ENCODE measurements at regions not wholly inside any gene's neighbourhood (a gene's known extent, or its start where the extent isn't known, plus 50 kb on each side); places are given as distances from the start of the nearest gene placed in this dataset.
A peak's percentile ranks its signal among the peaks of the same experiment; 100 is the strongest.

DNA sequence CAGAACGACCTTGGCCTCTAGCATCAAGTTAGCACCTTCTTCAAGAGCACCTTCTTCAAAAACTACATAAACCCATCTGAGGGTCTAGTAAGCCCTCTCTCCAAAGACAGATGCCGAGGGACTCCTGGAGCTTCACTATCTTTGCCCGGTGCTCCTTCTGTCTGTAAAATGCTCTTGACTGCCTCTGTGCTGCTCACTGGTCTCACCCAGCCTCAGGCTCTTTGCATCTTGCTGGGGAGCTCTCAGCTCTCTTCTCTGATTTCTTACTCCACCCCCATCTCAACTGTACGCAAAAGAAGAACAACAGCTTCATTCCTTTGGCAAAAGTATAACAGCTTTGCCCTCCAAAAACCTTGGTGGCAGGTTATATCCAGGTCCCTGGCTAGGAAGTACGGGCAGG lies 404.2 kb downstream of the KLF12 start:
- ChIA-PET POLR2A (interaction anchor here (1.7 kb wide), 1 partner anchor 11 kb away, joined by 5 read pairs; no protein-coding TSS in a partner anchor), CTCF (no interaction called here)
- DNase-seq (no peak), ATAC-seq (no peak)
- Mint-ChIP-seq H3K9me3 (ENCODE audit: insufficient read depth) (no peaks in the 10 kb centered on the region), H3K4me1 (ENCODE audit: low read depth) (no peaks in the 10 kb centered on the region), H3K36me3 (ENCODE audit: low read depth) (peaks cover 5% of the 10 kb centered on the region), H3K27me3 (ENCODE audit: low read depth) (no peaks in the 10 kb centered on the region), H3K4me3 (no peak overlapping the region), H3K27ac (no peak overlapping the region)

DNA sequence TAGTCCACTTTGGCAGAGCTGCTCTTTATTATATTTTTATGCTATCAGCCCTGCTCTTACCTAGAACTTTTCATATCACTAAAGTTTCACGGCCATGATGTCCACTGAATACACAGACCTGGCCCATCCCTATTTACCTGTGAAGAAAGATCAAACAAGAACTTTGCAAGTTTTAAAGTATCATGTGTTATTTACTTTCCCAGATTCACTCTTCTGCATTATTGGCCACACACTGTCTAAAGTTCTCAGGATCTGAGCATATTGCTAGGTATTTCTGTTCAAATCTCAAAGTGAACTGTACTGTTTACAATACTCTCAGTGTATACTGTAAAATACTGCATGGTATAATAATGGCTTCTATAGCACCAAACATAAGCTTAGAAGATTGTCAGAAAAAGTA lies 405.2 kb downstream of the KLF12 start:
- ChIA-PET POLR2A (interaction anchor here (1.7 kb wide), 1 partner anchor 11 kb away, joined by 5 read pairs; no protein-coding TSS in a partner anchor), CTCF (no interaction called here)
- H3K4me3 Mint-ChIP-seq: no peak overlapping the region

DNA sequence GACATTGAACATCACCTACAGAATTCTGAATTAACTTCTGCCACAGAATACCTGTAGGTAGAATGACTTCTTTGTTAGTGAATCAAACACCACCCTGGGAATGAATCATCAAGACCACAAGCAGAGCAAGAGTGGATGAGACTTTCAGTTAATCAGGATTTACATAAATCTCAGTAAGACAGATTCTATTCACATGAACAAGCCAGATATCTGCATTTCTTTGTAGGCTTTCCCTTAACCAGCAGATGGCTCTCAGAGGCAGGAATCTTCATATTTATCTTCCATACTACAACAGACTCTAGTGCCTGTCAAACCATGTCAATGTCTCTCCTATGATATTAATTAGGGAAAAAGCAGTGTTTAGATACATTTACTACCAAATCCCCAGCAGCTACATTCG lies 412.1 kb downstream of the KLF12 start:
- ChIA-PET POLR2A (no interaction called here), CTCF (interaction anchor here (2.2 kb wide), 1 partner anchor 45 kb away, joined by 13 read pairs; no protein-coding TSS in a partner anchor)
- no peak for DNase-seq
- ATAC-seq: no peak
- Mint-ChIP-seq H3K4me3 (no peak overlapping the region), H3K4me1 (ENCODE audit: low read depth) (peaks cover 11% of the 10 kb centered on the region), H3K9me3 (ENCODE audit: insufficient read depth) (no peaks in the 10 kb centered on the region), H3K27me3 (ENCODE audit: low read depth) (no peaks in the 10 kb centered on the region), H3K27ac (no peak overlapping the region), H3K36me3 (ENCODE audit: low read depth) (peaks cover 7% of the 10 kb centered on the region)

More for the DNA sequence above, 405.2 kb downstream of the KLF12 start:
- Mint-ChIP-seq H3K9me3 (ENCODE audit: insufficient read depth) (no peaks in the 10 kb centered on the region), H3K36me3 (ENCODE audit: low read depth) (peaks cover 5% of the 10 kb centered on the region), H3K27me3 (ENCODE audit: low read depth) (no peaks in the 10 kb centered on the region), H3K27ac (no peak overlapping the region), H3K4me1 (ENCODE audit: low read depth) (no peaks in the 10 kb centered on the region)
- ATAC-seq (no peak), DNase-seq (no peak)

DNA sequence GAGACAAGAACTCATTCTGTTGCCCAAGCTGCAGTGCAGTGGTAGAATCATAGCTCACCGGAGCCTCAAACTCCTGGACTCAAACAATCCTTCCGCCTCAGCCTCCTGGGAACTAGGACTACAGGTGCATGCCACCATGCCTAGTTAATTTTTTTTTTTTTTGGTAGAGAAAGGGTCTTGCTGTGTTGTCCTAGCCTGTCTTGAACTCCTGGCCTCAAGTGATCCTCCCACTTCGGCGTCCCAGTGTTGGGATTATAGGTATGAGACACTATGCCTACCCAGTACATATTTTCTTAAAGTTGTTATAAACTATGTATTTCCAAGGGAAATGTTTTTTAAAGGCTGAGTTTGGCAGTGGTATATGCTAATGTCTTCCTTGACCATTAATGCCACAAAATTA lies 412.6 kb downstream of the KLF12 start:
- Mint-ChIP-seq H3K4me1 (ENCODE audit: low read depth) (peaks cover 16% of the 10 kb centered on the region), H3K27me3 (ENCODE audit: low read depth) (no peaks in the 10 kb centered on the region), H3K36me3 (ENCODE audit: low read depth) (peaks cover 7% of the 10 kb centered on the region), H3K4me3 (no peak overlapping the region), H3K9me3 (ENCODE audit: insufficient read depth) (no peaks in the 10 kb centered on the region), H3K27ac (no peak overlapping the region)
- CTCF ChIA-PET: no interaction called here
- no peak for DNase-seq
- ATAC-seq: no peak
- POLR2A ChIA-PET: no interaction called here

DNA sequence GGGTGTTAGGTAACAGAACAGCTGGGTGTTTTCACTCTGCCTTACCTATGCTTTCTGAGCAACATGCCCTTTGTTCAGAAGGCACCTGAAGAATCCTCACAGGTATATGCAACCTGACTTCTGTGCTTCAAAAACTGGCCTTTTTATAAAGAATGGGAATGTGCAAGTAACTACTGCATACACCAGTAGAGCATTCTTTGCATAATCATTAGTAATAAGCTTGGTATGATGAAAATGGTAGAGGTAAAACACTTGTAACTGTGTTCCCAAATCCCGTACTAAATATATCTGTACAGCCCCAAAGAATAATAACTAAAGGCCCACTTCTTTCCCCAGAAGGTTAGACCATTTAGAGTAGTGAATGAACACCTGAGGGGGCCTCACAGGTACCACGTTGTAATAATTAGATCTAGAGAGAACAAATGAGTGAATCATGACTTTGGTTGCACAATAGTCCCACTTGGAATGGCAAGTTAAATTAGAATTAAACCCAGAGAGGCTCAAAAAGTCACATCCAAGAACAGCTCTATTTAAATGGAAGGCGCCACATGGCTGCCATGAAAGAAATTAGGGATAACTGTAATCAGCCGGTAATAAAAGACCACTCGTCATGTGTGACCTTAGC lies 413.9 kb downstream of the KLF12 start:
- H3K4me3 Mint-ChIP-seq: no peak overlapping the region
- no peaks in the 10 kb centered on the region for H3K9me3 Mint-ChIP-seq (ENCODE audit: insufficient read depth)
- peaks cover 28% of the 10 kb centered on the region for H3K4me1 Mint-ChIP-seq (ENCODE audit: low read depth)
- H3K36me3 Mint-ChIP-seq (ENCODE audit: low read depth): peaks cover 8% of the 10 kb centered on the region
- no peak overlapping the region for H3K27ac Mint-ChIP-seq
- ATAC-seq (no peak), DNase-seq (no peak)
- H3K27me3 Mint-ChIP-seq (ENCODE audit: low read depth): no peaks in the 10 kb centered on the region
- POLR2A ChIA-PET: no interaction called here
- CTCF ChIA-PET: no interaction called here

DNA sequence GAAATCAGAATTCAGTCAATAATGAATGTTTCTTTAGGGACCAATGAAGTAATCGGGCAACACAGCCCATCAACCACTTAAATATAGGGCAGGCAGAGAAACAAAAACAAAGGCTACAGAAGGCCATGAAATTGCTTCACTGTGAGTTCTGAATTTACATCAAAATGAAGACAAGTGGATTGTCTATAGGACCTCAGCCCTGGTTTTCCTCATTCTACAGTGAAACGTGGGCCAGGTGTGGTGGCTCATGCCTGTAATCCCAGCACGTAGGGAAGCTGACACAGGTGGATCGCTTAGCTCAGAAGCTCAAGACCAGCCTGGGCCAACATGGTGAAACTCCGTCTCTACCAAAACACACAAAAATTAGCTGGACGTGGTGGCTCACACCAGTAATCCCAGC lies 416.0 kb downstream of the KLF12 start:
- ChIA-PET CTCF (no interaction called here), POLR2A (interaction anchor here (0.7 to 1.0 kb wide), 2 partner anchors 11 to 660 kb away, joined by 3 to 5 read pairs; no protein-coding TSS in a partner anchor)
- H3K4me3 Mint-ChIP-seq: no peak overlapping the region
- no peaks in the 10 kb centered on the region for H3K27me3 Mint-ChIP-seq (ENCODE audit: low read depth)
- ATAC-seq (no peak), DNase-seq (no peak)
- H3K9me3 Mint-ChIP-seq (ENCODE audit: insufficient read depth): no peaks in the 10 kb centered on the region
- peaks cover 24% of the 10 kb centered on the region for H3K36me3 Mint-ChIP-seq (ENCODE audit: low read depth)
- no peak overlapping the region for H3K27ac Mint-ChIP-seq
- H3K4me1 Mint-ChIP-seq (ENCODE audit: low read depth): peaks cover 43% of the 10 kb centered on the region

DNA sequence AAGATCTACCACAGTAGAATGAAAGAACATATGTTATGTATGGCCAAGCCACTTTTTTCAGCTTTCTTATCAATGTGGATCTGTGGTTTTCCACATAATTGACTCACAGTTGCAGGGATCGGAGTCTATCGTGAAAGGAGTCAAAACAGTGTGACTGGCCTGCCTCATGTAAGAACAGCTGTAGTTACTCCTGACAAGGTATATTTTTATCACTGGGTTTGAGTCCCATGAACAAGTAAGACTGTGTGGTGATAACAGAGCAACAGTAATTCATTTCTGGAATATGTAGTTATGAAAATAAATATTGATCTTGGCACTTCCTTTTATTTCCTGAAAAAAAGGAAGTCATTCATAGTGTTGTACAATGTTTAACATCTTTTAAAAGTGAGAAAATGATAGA lies 416.6 kb downstream of the KLF12 start:
- H3K27me3 Mint-ChIP-seq (ENCODE audit: low read depth): no peaks in the 10 kb centered on the region
- peaks cover 43% of the 10 kb centered on the region for H3K4me1 Mint-ChIP-seq (ENCODE audit: low read depth)
- no peak overlapping the region for H3K27ac Mint-ChIP-seq
- no peaks in the 10 kb centered on the region for H3K9me3 Mint-ChIP-seq (ENCODE audit: insufficient read depth)
- no peak overlapping the region for H3K4me3 Mint-ChIP-seq
- ChIA-PET CTCF (interaction anchor here (1.5 kb wide), 1 partner anchor 37 kb away, joined by 3 read pairs; no protein-coding TSS in a partner anchor), POLR2A (no interaction called here)
- peaks cover 25% of the 10 kb centered on the region for H3K36me3 Mint-ChIP-seq (ENCODE audit: low read depth)
- no peak for DNase-seq
- ATAC-seq: no peak

DNA sequence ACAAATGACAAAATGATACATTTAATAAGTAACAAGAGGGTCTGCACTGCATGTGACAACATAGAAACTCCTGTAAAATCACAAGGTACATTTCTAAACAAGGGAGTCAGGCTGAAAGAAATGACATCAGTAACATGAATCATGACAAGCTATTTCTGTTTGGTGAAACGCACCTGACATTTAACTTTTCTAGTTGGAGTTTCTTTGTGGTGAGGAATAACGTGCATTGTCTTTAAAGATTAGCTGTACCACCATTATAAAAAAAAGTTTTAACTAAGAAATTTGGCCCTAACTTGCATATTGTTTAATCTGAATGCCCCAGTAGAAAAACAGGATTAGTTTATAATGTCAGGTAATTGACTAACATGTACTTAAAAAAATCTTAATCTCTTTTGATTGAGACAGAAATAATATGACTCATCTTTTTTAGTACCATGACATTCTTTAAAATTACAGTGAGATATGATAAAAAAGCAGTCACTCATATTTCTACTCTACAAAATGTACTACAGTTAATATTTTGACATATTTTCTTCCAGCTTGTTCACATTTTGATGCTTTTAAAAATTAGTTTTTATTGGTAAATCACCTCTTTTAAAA lies 418.2 kb downstream of the KLF12 start:
- DNase-seq (no peak), ATAC-seq (peak; percentile 46)
- Mint-ChIP-seq H3K4me3 (peak overlapping the region; percentile 54), H3K36me3 (ENCODE audit: low read depth) (peaks cover 28% of the 10 kb centered on the region), H3K4me1 (ENCODE audit: low read depth) (peaks cover 39% of the 10 kb centered on the region), H3K9me3 (ENCODE audit: insufficient read depth) (no peaks in the 10 kb centered on the region), H3K27me3 (ENCODE audit: low read depth) (no peaks in the 10 kb centered on the region), H3K27ac (peak overlapping the region; percentile 70)
- ChIA-PET POLR2A (no interaction called here), CTCF (interaction anchor here (1.4 to 1.6 kb wide), 3 partner anchors 12 to 51 kb away, joined by 3 to 6 read pairs (median 3); no protein-coding TSS in a partner anchor)

DNA sequence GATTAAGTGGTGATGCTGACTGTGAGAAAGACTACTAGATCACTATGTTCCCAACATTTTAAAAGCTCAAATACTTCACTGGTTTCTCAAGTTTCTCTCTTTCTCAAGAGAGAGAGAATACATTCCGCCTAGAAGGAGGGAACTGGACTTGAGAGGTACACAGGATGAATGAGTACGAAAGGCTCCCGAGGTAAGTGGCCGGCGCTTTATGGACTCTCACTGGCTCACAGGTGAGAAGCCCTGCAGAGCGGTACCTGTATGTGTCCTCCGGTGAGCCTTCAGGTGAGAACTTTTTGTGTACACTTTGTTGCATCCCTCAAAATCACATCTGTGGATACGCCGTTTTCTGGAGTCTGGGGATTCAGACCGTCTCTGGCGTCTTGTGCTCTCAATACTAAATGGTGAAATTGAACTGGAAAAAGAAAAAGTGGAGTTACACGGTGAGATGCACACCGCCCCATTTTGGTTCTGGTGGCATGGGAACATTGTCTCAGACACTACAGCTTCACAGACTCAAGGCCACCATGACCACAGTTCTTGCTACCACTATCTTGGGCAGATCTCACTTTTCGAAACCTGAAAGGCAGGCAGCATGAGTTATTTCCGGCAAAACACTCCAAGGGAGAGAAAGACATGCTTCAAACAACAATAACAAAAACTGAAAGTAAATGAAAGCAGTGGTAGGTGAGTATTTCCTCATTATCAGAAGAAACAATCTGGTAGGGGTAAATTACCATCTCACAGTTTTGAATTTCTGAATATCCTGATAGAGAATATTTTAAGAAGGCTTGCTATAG lies 418.9 kb downstream of the KLF12 start:
- no peaks in the 10 kb centered on the region for H3K27me3 Mint-ChIP-seq (ENCODE audit: low read depth)
- peaks cover 39% of the 10 kb centered on the region for H3K4me1 Mint-ChIP-seq (ENCODE audit: low read depth)
- peak overlapping the region; percentile 54 for H3K4me3 Mint-ChIP-seq
- peak; percentile 87 for ATAC-seq
- peak overlapping the region; percentile 70 for H3K27ac Mint-ChIP-seq
- no peaks in the 10 kb centered on the region for H3K9me3 Mint-ChIP-seq (ENCODE audit: insufficient read depth)
- DNase-seq: peak; percentile 64
- CTCF ChIA-PET: interaction anchor here (0.7 to 1.6 kb wide), 5 partner anchors 12 to 1504 kb away, joined by 3 to 6 read pairs (median 3); no protein-coding TSS in a partner anchor
- POLR2A ChIA-PET: interaction anchor here (0.7 kb wide), 1 partner anchor 77 kb away, joined by 3 read pairs; no protein-coding TSS in a partner anchor
- H3K36me3 Mint-ChIP-seq (ENCODE audit: low read depth): peaks cover 31% of the 10 kb centered on the region

DNA sequence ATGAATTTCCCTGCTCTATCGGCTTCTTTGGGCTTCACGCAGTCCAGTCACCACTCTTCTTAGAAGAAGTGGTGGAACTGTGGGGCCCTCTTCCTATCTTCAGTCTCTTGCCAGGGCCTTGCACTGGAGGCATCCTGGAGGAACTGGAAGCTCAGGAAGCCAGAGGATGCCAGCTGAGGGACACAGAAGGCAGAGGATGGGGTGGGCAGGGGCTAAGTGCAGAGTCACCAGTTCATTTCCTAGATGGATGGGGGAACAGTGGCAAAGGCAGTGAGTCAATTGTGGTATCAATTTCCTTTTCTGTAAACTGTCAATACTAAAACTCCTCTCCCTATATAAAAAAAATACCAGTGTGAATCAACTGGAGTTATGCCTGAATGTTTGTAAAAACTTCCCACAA lies 419.7 kb downstream of the KLF12 start:
- peak overlapping the region; percentile 70 for H3K27ac Mint-ChIP-seq
- POLR2A ChIA-PET: no interaction called here
- no peak overlapping the region for H3K4me3 Mint-ChIP-seq
- no peaks in the 10 kb centered on the region for H3K27me3 Mint-ChIP-seq (ENCODE audit: low read depth)
- no peak for DNase-seq
- H3K36me3 Mint-ChIP-seq (ENCODE audit: low read depth): peaks cover 33% of the 10 kb centered on the region
- H3K4me1 Mint-ChIP-seq (ENCODE audit: low read depth): peaks cover 39% of the 10 kb centered on the region
- no peak for ATAC-seq
- CTCF ChIA-PET: interaction anchor here (1.4 to 1.6 kb wide), 2 partner anchors 11 to 47 kb away, joined by 3 read pairs; no protein-coding TSS in a partner anchor
- no peaks in the 10 kb centered on the region for H3K9me3 Mint-ChIP-seq (ENCODE audit: insufficient read depth)

DNA sequence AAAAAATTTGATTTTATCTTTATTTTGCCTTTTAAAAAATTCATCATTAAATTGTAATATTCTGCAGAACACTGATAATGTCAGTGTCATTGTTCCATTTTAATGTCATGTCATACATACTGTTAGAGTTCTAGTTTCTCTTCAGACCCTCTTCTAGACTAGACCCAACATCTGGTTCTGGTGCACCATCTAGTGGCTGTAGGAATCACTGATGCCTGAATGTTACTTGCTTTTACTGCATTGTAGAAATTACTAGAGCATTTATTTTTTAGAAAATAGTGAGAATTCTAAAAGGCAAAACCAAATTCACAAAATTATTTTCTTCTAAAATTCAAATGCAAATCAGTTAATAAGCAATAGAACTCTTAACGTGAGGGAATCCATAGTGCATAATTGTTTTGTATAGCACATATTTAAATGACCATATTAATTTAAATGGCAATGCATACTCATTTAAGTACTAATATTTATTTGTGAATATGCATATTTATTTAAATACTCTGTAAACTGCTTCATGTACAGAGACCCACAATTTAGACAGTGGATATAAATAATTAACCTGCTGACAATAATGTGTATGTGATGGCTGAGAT lies 425.7 kb downstream of the KLF12 start:
- no peaks in the 10 kb centered on the region for H3K9me3 Mint-ChIP-seq (ENCODE audit: insufficient read depth)

More for the DNA sequence above, 425.7 kb downstream of the KLF12 start:
- ChIA-PET POLR2A (no interaction called here), CTCF (no interaction called here)
- Mint-ChIP-seq H3K36me3 (ENCODE audit: low read depth) (peaks cover 19% of the 10 kb centered on the region), H3K27me3 (ENCODE audit: low read depth) (no peaks in the 10 kb centered on the region), H3K27ac (no peak overlapping the region), H3K4me3 (no peak overlapping the region), H3K4me1 (ENCODE audit: low read depth) (peaks cover 12% of the 10 kb centered on the region)
- peak; percentile 75 for DNase-seq
- ATAC-seq: peak; percentile 80
